ENCODE measurements at regions not wholly inside any gene's neighbourhood (a gene's known extent, or its start where the extent isn't known, plus 50 kb on each side); places are given as distances from the start of the nearest gene placed in this dataset.

DNA sequence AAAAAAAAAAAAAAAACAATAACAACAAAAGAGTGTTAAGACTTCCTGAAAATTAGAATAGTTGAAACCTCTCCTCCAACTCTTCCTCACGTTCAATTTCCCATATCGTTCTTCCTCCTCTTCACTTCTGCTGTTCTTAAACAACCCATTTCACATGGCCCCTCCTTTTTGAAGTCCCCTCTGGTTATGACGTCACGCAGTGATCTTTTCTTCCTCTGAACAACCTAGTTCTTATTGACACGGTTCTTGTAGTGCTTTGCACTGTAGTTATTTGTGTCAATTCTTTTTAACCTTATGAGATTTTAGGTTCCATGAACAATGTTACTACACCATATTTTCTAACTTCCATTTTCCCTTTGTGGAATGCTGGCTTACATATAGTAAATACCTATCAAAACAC is 69.5 kb upstream of the RGPD4 start:
- TF ChIP-seq, protein P1, sequence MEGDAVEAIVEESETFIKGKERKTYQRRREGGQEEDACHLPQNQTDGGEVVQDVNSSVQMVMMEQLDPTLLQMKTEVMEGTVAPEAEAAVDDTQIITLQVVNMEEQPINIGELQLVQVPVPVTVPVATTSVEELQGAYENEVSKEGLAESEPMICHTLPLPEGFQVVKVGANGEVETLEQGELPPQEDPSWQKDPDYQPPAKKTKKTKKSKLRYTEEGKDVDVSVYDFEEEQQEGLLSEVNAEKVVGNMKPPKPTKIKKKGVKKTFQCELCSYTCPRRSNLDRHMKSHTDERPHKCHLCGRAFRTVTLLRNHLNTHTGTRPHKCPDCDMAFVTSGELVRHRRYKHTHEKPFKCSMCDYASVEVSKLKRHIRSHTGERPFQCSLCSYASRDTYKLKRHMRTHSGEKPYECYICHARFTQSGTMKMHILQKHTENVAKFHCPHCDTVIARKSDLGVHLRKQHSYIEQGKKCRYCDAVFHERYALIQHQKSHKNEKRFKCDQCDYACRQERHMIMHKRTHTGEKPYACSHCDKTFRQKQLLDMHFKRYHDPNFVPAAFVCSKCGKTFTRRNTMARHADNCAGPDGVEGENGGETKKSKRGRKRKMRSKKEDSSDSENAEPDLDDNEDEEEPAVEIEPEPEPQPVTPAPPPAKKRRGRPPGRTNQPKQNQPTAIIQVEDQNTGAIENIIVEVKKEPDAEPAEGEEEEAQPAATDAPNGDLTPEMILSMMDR (IDR thresholded peaks at IDR 0.05; ENCODE audit: insufficient read depth, low read depth, low read length, missing control alignments): no peak
- no peak for DNase-seq (ENCODE audit: low read depth)
- no peak overlapping the region for H3K4me3 ChIP-seq (ENCODE audit: low read length)

DNA sequence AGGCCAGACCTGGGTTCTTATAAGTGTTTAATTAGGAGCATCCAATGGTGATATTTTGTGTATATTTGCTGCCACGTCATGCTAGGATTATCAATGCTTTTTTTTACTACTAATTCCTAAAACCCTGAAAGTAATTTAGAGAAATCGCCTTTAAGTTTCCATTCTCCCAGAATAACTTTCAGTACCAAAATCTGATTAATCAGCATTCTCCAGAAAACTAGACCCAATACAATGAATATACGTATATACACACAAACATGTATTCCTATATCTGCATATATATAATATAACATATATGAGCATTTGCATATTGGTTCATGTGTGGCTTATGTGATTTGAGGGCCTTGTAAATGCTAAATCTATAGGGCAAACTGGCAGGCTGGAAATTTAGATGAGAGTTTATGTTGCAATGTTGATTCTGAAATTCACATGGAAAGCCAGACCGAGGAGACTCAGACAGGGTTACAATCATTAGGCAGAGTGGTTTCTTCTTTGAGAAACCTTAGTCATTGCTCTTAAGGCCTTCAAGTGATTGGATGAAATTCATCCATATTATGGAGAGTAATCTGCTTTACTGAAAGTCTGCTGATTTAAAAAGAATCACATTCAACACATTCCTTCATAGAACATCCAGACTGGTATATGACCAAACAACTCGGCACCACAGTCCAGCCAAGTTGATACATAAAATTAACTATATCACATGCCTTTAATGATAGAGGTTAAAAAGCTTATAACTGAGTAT is 65.9 kb upstream of the RGPD4 start:
- TF ChIP-seq, protein P1 (IDR thresholded peaks at IDR 0.05; ENCODE audit: insufficient read depth, low read depth, low read length, missing control alignments): no peak
- H3K4me3 ChIP-seq (ENCODE audit: low read length): no peak overlapping the region
- DNase-seq (ENCODE audit: low read depth): no peak

DNA sequence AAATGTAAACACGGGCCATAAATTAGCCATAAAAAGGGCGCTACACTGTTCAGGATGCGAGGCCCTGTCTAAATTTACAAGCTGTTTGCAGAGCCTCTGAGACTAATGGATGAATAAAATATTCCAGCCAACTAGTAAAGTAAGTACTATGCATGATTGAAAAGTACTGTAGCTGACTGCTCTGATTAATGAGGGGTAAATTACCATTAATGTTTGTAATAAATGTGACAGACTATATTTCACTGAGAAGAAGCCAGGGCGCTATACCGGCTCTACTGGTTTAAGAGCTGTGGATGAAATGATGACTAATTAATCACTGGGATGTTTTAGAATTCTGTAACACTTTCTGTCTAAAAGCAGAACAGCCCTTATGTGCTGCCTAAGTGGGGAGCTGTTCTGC is 54.3 kb upstream of the RGPD4 start:
- DNase-seq (ENCODE audit: low read depth): peak; percentile 82
- H3K4me3 ChIP-seq (ENCODE audit: low read length): no peak overlapping the region
- TF ChIP-seq, protein P1 (IDR thresholded peaks at IDR 0.05; ENCODE audit: insufficient read depth, low read depth, low read length, missing control alignments): no peak

DNA sequence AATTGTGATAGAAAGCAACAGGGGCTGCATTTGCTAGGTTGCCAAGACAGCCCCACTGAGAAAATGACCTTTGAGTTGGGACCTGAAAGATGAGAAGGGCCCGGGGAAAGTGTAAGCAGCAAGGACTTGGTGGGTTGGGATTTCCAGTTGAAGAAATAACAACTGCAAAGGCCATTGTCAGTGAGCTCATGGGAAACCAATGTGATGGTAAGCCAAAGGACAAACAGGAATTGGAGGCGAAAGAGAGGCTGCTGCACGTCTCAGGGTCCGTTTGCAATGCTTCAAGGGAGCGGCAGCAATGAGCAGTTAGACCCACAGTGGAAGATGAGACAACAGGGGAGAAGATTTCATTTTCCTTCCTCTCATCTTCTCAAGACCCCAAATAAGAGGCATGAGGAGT is 51.5 kb upstream of the RGPD4 start:
- DNase-seq (ENCODE audit: low read depth): no peak
- TF ChIP-seq, protein P1 (IDR thresholded peaks at IDR 0.05; ENCODE audit: insufficient read depth, low read depth, low read length, missing control alignments): no peak
- no peak overlapping the region for H3K4me3 ChIP-seq (ENCODE audit: low read length)

DNA sequence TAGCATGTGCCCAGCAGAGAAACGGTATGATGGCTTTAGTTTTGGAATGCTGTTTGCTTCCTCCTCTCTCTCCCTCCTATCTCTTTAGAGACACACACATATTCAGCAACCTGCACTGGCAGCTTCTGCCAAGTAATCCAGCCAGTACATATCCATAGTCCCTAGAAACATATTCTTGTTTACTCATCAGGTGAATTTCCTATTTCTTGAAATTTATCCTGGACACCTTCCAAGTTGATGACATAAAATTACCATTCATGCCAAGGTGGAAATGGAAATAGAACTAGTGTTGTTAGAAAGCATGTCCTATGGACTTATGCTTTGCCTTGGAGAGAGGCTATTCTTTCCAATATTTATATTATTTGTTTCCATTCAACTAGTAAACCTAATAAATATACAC is 50.9 kb upstream of the RGPD4 start:
- no peak overlapping the region for H3K4me3 ChIP-seq (ENCODE audit: low read length)
- DNase-seq (ENCODE audit: low read depth): peak; percentile 57
- TF ChIP-seq, protein P1 (IDR thresholded peaks at IDR 0.05; ENCODE audit: insufficient read depth, low read depth, low read length, missing control alignments): no peak

DNA sequence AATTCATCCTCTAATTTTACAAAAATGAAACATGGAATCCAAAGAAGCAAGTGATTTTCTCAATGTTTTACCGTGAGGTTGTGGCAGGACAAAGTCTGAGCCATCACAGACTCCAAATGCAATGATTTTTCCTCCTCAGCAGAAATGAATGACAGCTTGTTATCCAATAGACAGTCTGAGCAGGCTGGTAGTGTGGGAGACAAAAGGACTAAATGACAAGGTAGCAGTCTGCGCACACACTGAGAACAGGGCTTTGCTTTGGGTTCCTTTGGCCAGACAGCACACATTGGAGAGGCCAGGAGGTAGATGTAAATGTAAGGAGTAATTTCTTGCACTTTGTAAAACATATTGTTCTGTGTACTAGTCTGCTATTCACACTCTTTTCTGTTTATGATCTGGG is 50.3 kb upstream of the RGPD4 start:
- no peak for DNase-seq (ENCODE audit: low read depth)
- TF ChIP-seq, protein P1 (IDR thresholded peaks at IDR 0.05; ENCODE audit: insufficient read depth, low read depth, low read length, missing control alignments): no peak
- no peak overlapping the region for H3K4me3 ChIP-seq (ENCODE audit: low read length)

Measured in epithelial cell of esophagus (primary cell).